B cell (primary cell): ENCODE measurements at regions not wholly inside any gene's neighbourhood (a gene's known extent, or its start where the extent isn't known, plus 50 kb on each side); places are given as distances from the start of the nearest gene placed in this dataset.

Source experiments
- ATAC-seq: fragments of 200-7000 bp; cut with Tn5 transposase; one replicate; pipeline ENCODE4 v1.10.0; 2021; ENCODE audit warnings: low read depth, mild to moderate bottlenecking, moderate number of reproducible peaks, moderate library complexity
- CTCF ChIA-PET: fragments of 350-600 bp; sonication (Branson Sonifier 250); formaldehyde crosslinking; loops from one replicate; lab custom pipeline; 2021; ENCODE audit warnings: antibody characterized with exemption, inconsistent platforms; lab: Charles Lee
- POLR2A ChIA-PET: fragments of 350-600 bp; sonication (Branson Sonifier 250); formaldehyde crosslinking; loops from one replicate; lab custom pipeline; 2021; ENCODE audit warnings: antibody characterized with exemption; lab: Charles Lee
- DNase-seq: peaks from one replicate; pipeline ENCODE4 v3.0.0; 2013
- H2AFZ ChIP-seq: 2 replicates; pipeline ENCODE4 v1.6.1; 2012; ENCODE audit warnings: mild to moderate bottlenecking, low read depth, low read length; ENCODE audit not compliant: insufficient read depth, poor library complexity, severe bottlenecking
- H3K27ac ChIP-seq, 2 donors: 1 replicate in 1 of 2; 2 replicates in 1 of 2; pipeline ENCODE4 v1.5.1; 2012 to 2013; ENCODE audit warnings: low read length in 2 of 2, mild to moderate bottlenecking in 2 of 2, moderate library complexity in 1 of 2
- H3K27me3 ChIP-seq, 4 experiments: fragments of 200-600 bp in 1 of 4; sonication (generic) in 1 of 4; replicated peaks in 1 of 4; 1 replicate in 2 of 4; 2 replicates in 2 of 4; pipeline versions ENCODE4 v1.6.1 to v1.7.0; 2013 to 2016; ENCODE audit warnings: low read length in 3 of 4, mild to moderate bottlenecking in 2 of 4, mixed read lengths in 1 of 4, moderate library complexity in 1 of 4; ENCODE audit not compliant: insufficient read depth in 4 of 4, control insufficient read depth in 3 of 4; ENCODE audit errors: control extremely low read depth in 1 of 4
- H3K36me3 ChIP-seq, 2 experiments: replicated peaks in 1 of 2; 1 replicate in 1 of 2; 2 replicates in 1 of 2; pipeline versions ENCODE4 v1.6.1 to v1.7.1; 2013; ENCODE audit warnings: low read length in 1 of 2; ENCODE audit not compliant: insufficient read depth in 2 of 2, control insufficient read depth in 1 of 2; ENCODE audit errors: control extremely low read depth in 1 of 2, extremely low read depth in 1 of 2
- H3K4me1 ChIP-seq, 2 donors: fragments of 200-600 bp in 1 of 2; sonication (generic) in 1 of 2; 1 replicate in 1 of 2; 2 replicates in 1 of 2; pipeline versions ENCODE4 v1.5.1 to v1.6.1; 2013 to 2017; ENCODE audit warnings: low read length in 2 of 2; ENCODE audit not compliant: control insufficient read depth in 2 of 2, insufficient read depth in 2 of 2
- H3K4me2 ChIP-seq: replicated peaks from 2 replicates; pipeline ENCODE3; 2012; ENCODE audit warnings: mild to moderate bottlenecking, low read depth, low read length; ENCODE audit not compliant: poor library complexity, severe bottlenecking
- H3K4me3 ChIP-seq, 5 experiments: fragments of 200-600 bp in 1 of 5; sonication (generic) in 1 of 5; 1 replicate in 3 of 5; 2 replicates in 2 of 5; pipeline versions ENCODE4 v1.5.1 to v1.7.0; 2011 to 2016; ENCODE audit warnings: low read length in 4 of 5, mild to moderate bottlenecking in 4 of 5, low read depth in 2 of 5, control low read depth in 1 of 5, moderate library complexity in 1 of 5; ENCODE audit not compliant: insufficient read depth in 1 of 5; ENCODE audit errors: control extremely low read depth in 1 of 5, extremely low read depth in 1 of 5
- H3K79me2 ChIP-seq: fragments of 200-600 bp; sonication (generic); one replicate; pipeline ENCODE4 v1.6.0; 2016; ENCODE audit warnings: low read length; ENCODE audit not compliant: control insufficient read depth, insufficient read depth
- H3K9ac ChIP-seq: fragments of 200-600 bp; sonication (generic); 2 replicates; pipeline ENCODE4 v1.6.1; 2017; ENCODE audit warnings: mild to moderate bottlenecking, low read length, moderate library complexity
- H3K9me3 ChIP-seq, 3 donors: one replicate each; pipeline versions ENCODE4 v1.6.1 to v1.7.1; 2013; ENCODE audit warnings: low read length in 2 of 3; ENCODE audit not compliant: control insufficient read depth in 2 of 3, insufficient read depth in 1 of 3; ENCODE audit errors: control extremely low read depth in 1 of 3
- H4K20me1 ChIP-seq: 2 replicates; pipeline ENCODE4 v1.6.0; 2012; ENCODE audit warnings: mild to moderate bottlenecking, low read length; ENCODE audit not compliant: insufficient read depth, control insufficient read depth, poor library complexity, severe bottlenecking
- H3K27ac Mint-ChIP-seq: one replicate; pipeline ENCODE4 v1.8.0; 2021; ENCODE audit warnings: mixed read lengths
- H3K27me3 Mint-ChIP-seq: one replicate; pipeline ENCODE4 v1.8.0; 2021; ENCODE audit warnings: mixed read lengths
- H3K4me1 Mint-ChIP-seq: one replicate; pipeline ENCODE4 v1.8.0; 2021; ENCODE audit warnings: mixed read lengths
- H3K4me3 Mint-ChIP-seq: one replicate; pipeline ENCODE4 v1.8.0; 2021; ENCODE audit warnings: mixed read lengths
- H3K9me3 Mint-ChIP-seq: one replicate; pipeline ENCODE4 v1.8.0; 2022; ENCODE audit warnings: mixed read lengths; ENCODE audit not compliant: insufficient read depth
- CTCF ChIP-seq: fragments of 200-600 bp; IDR thresholded peaks from one replicate; pipeline ENCODE4 v1.8.0; 2022; ENCODE audit warnings: antibody characterized with exemption, mild to moderate bottlenecking
- EZH2 ChIP-seq: IDR thresholded peaks from 2 replicates; pipeline ENCODE4 v1.6.1; 2012; ENCODE audit warnings: borderline replicate concordance, low read depth, mild to moderate bottlenecking, moderate library complexity, low read length; ENCODE audit not compliant: insufficient read depth, poor library complexity, severe bottlenecking
- WGBS: methylation state at CpG from one replicate; pipeline ENCODE4 v1.1.5; 2013; ENCODE audit warnings: missing lambda C conversion rate; ENCODE audit not compliant: insufficient coverage; 5-methylcytosine and 5-hydroxymethylcytosine counted together
- intact Hi-C: fragments of 100-400 bp; cut with micrococcal nuclease; formaldehyde crosslinking; loops from one replicate; pipeline ENCODE4 v1.10.0; 2022

- ChIA-PET POLR2A (no interaction called here), CTCF (no interaction called here)
- Histone ChIP-seq H2AFZ (no peak overlapping the region), H3K4me1 (no peaks in the 10 kb centered on the region), H3K9ac (no peak overlapping the region), H3K36me3 (no peaks in the 10 kb centered on the region), H3K4me2 (no peak overlapping the region), H3K79me2 (no peaks in the 10 kb centered on the region), H3K9me3 (no peaks in the 10 kb centered on the region), H3K27me3 (no peaks in the 10 kb centered on the region), H3K27ac (no peak overlapping the region), H3K4me3 (no peak overlapping the region), H4K20me1 (no peaks in the 10 kb centered on the region)
- no peak for ATAC-seq
- peaks cover 3% of the 10 kb centered on the region for H3K9me3 Mint-ChIP-seq
- TF ChIP-seq EZH2 (no peak), CTCF (no peak)
- WGBS: 59% methylated on average over 4 of the region's 4 CpGs
- intact Hi-C loops: no loop called here
- DNase-seq: no peak
- no peak overlapping the region for H3K4me3 Mint-ChIP-seq
- H3K27ac Mint-ChIP-seq: no peak overlapping the region
- no peaks in the 10 kb centered on the region for H3K4me1 Mint-ChIP-seq
- H3K27me3 Mint-ChIP-seq: no peaks in the 10 kb centered on the region
Observed at GRCh38 chr12:38538319-38538718, 221.7 kb downstream of the ALG10B start.

- Histone ChIP-seq H3K4me3 (no peak overlapping the region), H3K27me3 (no peaks in the 10 kb centered on the region), H3K9ac (no peak overlapping the region), H3K4me1 (no peaks in the 10 kb centered on the region), H3K36me3 (no peaks in the 10 kb centered on the region), H3K27ac (no peak overlapping the region), H2AFZ (no peak overlapping the region), H4K20me1 (no peaks in the 10 kb centered on the region), H3K9me3 (no peaks in the 10 kb centered on the region), H3K4me2 (no peak overlapping the region), H3K79me2 (no peaks in the 10 kb centered on the region)
- Mint-ChIP-seq H3K4me1 (no peaks in the 10 kb centered on the region), H3K9me3 (peaks cover 5% of the 10 kb centered on the region), H3K27ac (no peak overlapping the region), H3K4me3 (no peak overlapping the region), H3K27me3 (no peaks in the 10 kb centered on the region)
- ATAC-seq (no peak), DNase-seq (no peak)
- no CpG with 5 or more reads among the region's 1 CpG for WGBS
- intact Hi-C loops: no loop called here
- ChIA-PET POLR2A (no interaction called here), CTCF (no interaction called here)
- no peak for TF ChIP-seq EZH2
- TF ChIP-seq CTCF: no peak
Observed at GRCh38 chr12:38540156-38540555, 223.6 kb downstream of the ALG10B start.
